Muscle layer of colon (tissue), 2 donors: ENCODE measurements at regions not wholly inside any gene's neighbourhood (a gene's known extent, or its start where the extent isn't known, plus 50 kb on each side); places are given as distances from the start of the nearest gene placed in this dataset.

Experiments
- H3K27ac ChIP-seq: one replicate; pipeline ENCODE4 v1.7.0; 2013; ENCODE audit warnings: low read depth, mild to moderate bottlenecking, low read length, moderate library complexity
- H3K27me3 ChIP-seq, 2 donors: one replicate each; pipeline ENCODE4 v1.7.0; 2013; ENCODE audit warnings: low read length in 2 of 2, mild to moderate bottlenecking in 2 of 2; ENCODE audit not compliant: insufficient read depth in 2 of 2, control insufficient read depth in 1 of 2
- H3K36me3 ChIP-seq: one replicate; pipeline ENCODE4 v1.7.0; 2013; ENCODE audit warnings: mild to moderate bottlenecking, low read length; ENCODE audit not compliant: insufficient read depth
- H3K4me1 ChIP-seq: one replicate; pipeline ENCODE4 v1.7.0; 2013; ENCODE audit warnings: mild to moderate bottlenecking, low read length; ENCODE audit not compliant: insufficient read depth
- H3K4me3 ChIP-seq, 2 donors: one replicate each; pipeline ENCODE4 v1.7.0; 2013; ENCODE audit warnings: low read length in 2 of 2, low read depth in 1 of 2, mild to moderate bottlenecking in 1 of 2, moderate library complexity in 1 of 2
- H3K9ac ChIP-seq: one replicate; pipeline ENCODE4 v1.7.0; 2013; ENCODE audit warnings: low read length
- H3K9me3 ChIP-seq: one replicate; pipeline ENCODE4 v1.7.0; 2013; ENCODE audit warnings: mild to moderate bottlenecking, low read length
- donor health status: abdominal sarcoma.
- donor health status: Adenocarcinoma of cecum.

GRCh38 chr10:85316276-85316675 lies 987.9 kb downstream of the CCSER2 start:
- H3K9ac ChIP-seq = no peak overlapping the region
- no peak overlapping the region for H3K4me3 ChIP-seq
- no peaks in the 10 kb centered on the region for H3K4me1 ChIP-seq
- no peaks in the 10 kb centered on the region for H3K27me3 ChIP-seq
- no peaks in the 10 kb centered on the region for H3K9me3 ChIP-seq
- H3K27ac ChIP-seq = no peak overlapping the region
- H3K36me3 ChIP-seq = no peaks in the 10 kb centered on the region

- H3K27ac ChIP-seq = no peak overlapping the region
- no peak overlapping the region for H3K9ac ChIP-seq
- no peaks in the 10 kb centered on the region for H3K36me3 ChIP-seq
- no peaks in the 10 kb centered on the region for H3K4me1 ChIP-seq
- no peaks in the 10 kb centered on the region for H3K9me3 ChIP-seq
- H3K27me3 ChIP-seq = no peaks in the 10 kb centered on the region
- H3K4me3 ChIP-seq = no peak overlapping the region
These were observed 989.4 kb downstream of the CCSER2 start for GRCh38 chr10:85317827-85318226.

GRCh38 chr10:85318809-85319807 lies 990.7 kb downstream of the CCSER2 start:
- H3K9ac ChIP-seq = no peak overlapping the region
- no peak overlapping the region for H3K27ac ChIP-seq

GRCh38 chr10:85319826-85320225 lies 991.4 kb downstream of the CCSER2 start:
- Histone ChIP-seq H3K27me3 (no peaks in the 10 kb centered on the region), H3K36me3 (no peaks in the 10 kb centered on the region), H3K4me3 (no peak overlapping the region), H3K9me3 (no peaks in the 10 kb centered on the region), H3K4me1 (no peaks in the 10 kb centered on the region), H3K9ac (no peak overlapping the region), H3K27ac (no peak overlapping the region)

More at GRCh38 chr10:85318809-85319807, 990.7 kb downstream of the CCSER2 start:
- no peaks in the 10 kb centered on the region for H3K36me3 ChIP-seq
- no peaks in the 10 kb centered on the region for H3K27me3 ChIP-seq
- H3K4me1 ChIP-seq = no peaks in the 10 kb centered on the region
- H3K9me3 ChIP-seq = no peaks in the 10 kb centered on the region
- H3K4me3 ChIP-seq = no peak overlapping the region

- Histone ChIP-seq H3K9ac (no peak overlapping the region), H3K27me3 (no peaks in the 10 kb centered on the region), H3K4me1 (no peaks in the 10 kb centered on the region), H3K9me3 (no peaks in the 10 kb centered on the region), H3K4me3 (no peak overlapping the region), H3K27ac (no peak overlapping the region), H3K36me3 (no peaks in the 10 kb centered on the region)
These were observed 1005.2 kb downstream of the CCSER2 start for GRCh38 chr10:85333594-85333993.

- Histone ChIP-seq H3K36me3 (no peaks in the 10 kb centered on the region), H3K9ac (no peak overlapping the region), H3K9me3 (no peaks in the 10 kb centered on the region), H3K4me1 (no peaks in the 10 kb centered on the region), H3K4me3 (no peak overlapping the region), H3K27ac (no peak overlapping the region), H3K27me3 (no peaks in the 10 kb centered on the region)
These were observed 1004.2 kb downstream of the GRID1 start for GRCh38 chr10:85362401-85362800.

GRCh38 chr10:85377029-85377806 lies 989.4 kb downstream of the GRID1 start:
- Histone ChIP-seq H3K9me3 (no peaks in the 10 kb centered on the region), H3K9ac (no peak overlapping the region), H3K4me1 (no peaks in the 10 kb centered on the region), H3K27ac (no peak overlapping the region), H3K36me3 (no peaks in the 10 kb centered on the region), H3K4me3 (no peak overlapping the region), H3K27me3 (no peaks in the 10 kb centered on the region)

GRCh38 chr10:85379338-85379737 lies 987.3 kb downstream of the GRID1 start:
- Histone ChIP-seq H3K36me3 (no peaks in the 10 kb centered on the region), H3K27ac (no peak overlapping the region), H3K9ac (no peak overlapping the region), H3K4me1 (no peaks in the 10 kb centered on the region), H3K9me3 (no peaks in the 10 kb centered on the region), H3K4me3 (no peak overlapping the region), H3K27me3 (no peaks in the 10 kb centered on the region)

GRCh38 chr10:85400981-85401695 lies 965.5 kb downstream of the GRID1 start:
- Histone ChIP-seq H3K36me3 (no peaks in the 10 kb centered on the region), H3K27ac (no peak overlapping the region), H3K4me3 (no peak overlapping the region), H3K27me3 (no peaks in the 10 kb centered on the region), H3K4me1 (no peaks in the 10 kb centered on the region), H3K9ac (no peak overlapping the region), H3K9me3 (no peaks in the 10 kb centered on the region)

GRCh38 chr10:85402541-85402940 lies 964.1 kb downstream of the GRID1 start:
- Histone ChIP-seq H3K4me1 (no peaks in the 10 kb centered on the region), H3K9me3 (no peaks in the 10 kb centered on the region), H3K27ac (no peak overlapping the region), H3K4me3 (no peak overlapping the region), H3K36me3 (no peaks in the 10 kb centered on the region), H3K9ac (no peak overlapping the region), H3K27me3 (no peaks in the 10 kb centered on the region)

- no peak overlapping the region for H3K9ac ChIP-seq
- H3K4me1 ChIP-seq = no peaks in the 10 kb centered on the region
- H3K27ac ChIP-seq = no peak overlapping the region
- no peaks in the 10 kb centered on the region for H3K9me3 ChIP-seq
- H3K4me3 ChIP-seq = no peak overlapping the region
- H3K27me3 ChIP-seq = no peaks in the 10 kb centered on the region
- H3K36me3 ChIP-seq = no peaks in the 10 kb centered on the region
These were observed 959.5 kb downstream of the GRID1 start for GRCh38 chr10:85407088-85407487.
